DND-41 (cell line): ENCODE measurements at regions not wholly inside any gene's neighbourhood (a gene's known extent, or its start where the extent isn't known, plus 50 kb on each side); places are given as distances from the start of the nearest gene placed in this dataset.

Source experiments
- ATAC-seq: fragments of 200-7000 bp; cut with Tn5 transposase; 3 replicates; pipeline ENCODE4 v1.9.1; 2021; ENCODE audit warnings: low read depth; ENCODE audit not compliant: insufficient read depth
- DNase-seq: peaks from one replicate; pipeline ENCODE4 v3.0.0-alpha.2; 2020
- H2AFZ ChIP-seq: 2 replicates; pipeline ENCODE4 v1.6.0; 2012; ENCODE audit warnings: low read depth, low read length
- H3K27ac ChIP-seq: 2 replicates; pipeline ENCODE4 v1.5.1; 2012; ENCODE audit warnings: low read length, inconsistent platforms
- H3K27me3 ChIP-seq: fragments of 200-600 bp; sonication (generic); 2 replicates; pipeline ENCODE4 v1.6.0; 2012; ENCODE audit warnings: low read length, mild to moderate bottlenecking, inconsistent platforms; ENCODE audit not compliant: insufficient read depth, poor library complexity
- H3K36me3 ChIP-seq: 2 replicates; pipeline ENCODE4 v1.5.1; 2012; ENCODE audit warnings: low read length, inconsistent platforms; ENCODE audit not compliant: insufficient read depth
- H3K4me1 ChIP-seq: 2 replicates; pipeline ENCODE4 v1.5.1; 2012; ENCODE audit warnings: mild to moderate bottlenecking, low read length; ENCODE audit not compliant: insufficient read depth
- H3K4me2 ChIP-seq: 2 replicates; pipeline ENCODE4 v1.6.0; 2012; ENCODE audit warnings: mild to moderate bottlenecking, moderate library complexity, low read length, inconsistent platforms; ENCODE audit not compliant: insufficient read depth
- H3K4me3 ChIP-seq, 2 experiments: fragments of 200-600 bp in 1 of 2; shearing (Covaris generic) in 1 of 2; 2 replicates each; pipeline ENCODE4 v1.5.1; 2012 to 2016; ENCODE audit warnings: inconsistent platforms in 2 of 2, low read length in 2 of 2, mild to moderate bottlenecking in 2 of 2, low read depth in 1 of 2, moderate library complexity in 1 of 2
- H3K79me2 ChIP-seq: 2 replicates; pipeline ENCODE4 v1.6.0; 2012; ENCODE audit warnings: low read length, inconsistent platforms; ENCODE audit not compliant: insufficient read depth
- H3K9ac ChIP-seq: 2 replicates; pipeline ENCODE4 v1.6.0; 2012; ENCODE audit warnings: low read depth, mild to moderate bottlenecking, inconsistent platforms, low read length, moderate library complexity
- H3K9me3 ChIP-seq: 2 replicates; pipeline ENCODE4 v1.5.1; 2012; ENCODE audit warnings: low read length, moderate library complexity, mild to moderate bottlenecking, inconsistent platforms; ENCODE audit not compliant: insufficient read depth, severe bottlenecking
- H4K20me1 ChIP-seq: 2 replicates; pipeline ENCODE4 v1.6.0; 2012; ENCODE audit warnings: low read length; ENCODE audit not compliant: insufficient read depth
- CTCF ChIP-seq: IDR thresholded peaks from 2 replicates; pipeline ENCODE4 v1.5.1; 2012; ENCODE audit warnings: borderline replicate concordance, low read length, moderate library complexity, mild to moderate bottlenecking; ENCODE audit not compliant: poor library complexity, severe bottlenecking; ENCODE audit errors: extremely low read depth
- EZH2 ChIP-seq: IDR thresholded peaks from 3 replicates; pipeline ENCODE4 v1.6.1; 2012; ENCODE audit warnings: borderline replicate concordance, low read depth, mild to moderate bottlenecking, moderate library complexity, low read length, inconsistent platforms; ENCODE audit not compliant: severe bottlenecking

- no peaks in the 10 kb centered on the region for H3K9me3 ChIP-seq
- no peaks in the 10 kb centered on the region for H4K20me1 ChIP-seq
- H3K27me3 ChIP-seq, result no peaks in the 10 kb centered on the region
- H3K4me3 ChIP-seq, result no peak overlapping the region
- ATAC-seq (no peak), DNase-seq (no peak)
- H3K36me3 ChIP-seq, result no peaks in the 10 kb centered on the region
- H3K4me2 ChIP-seq, result no peak overlapping the region
- no peak overlapping the region for H3K27ac ChIP-seq
- no peak overlapping the region for H3K9ac ChIP-seq
- no peaks in the 10 kb centered on the region for H3K4me1 ChIP-seq
- H2AFZ ChIP-seq, result no peak overlapping the region
- TF ChIP-seq CTCF (no peak), EZH2 (no peak)
- H3K79me2 ChIP-seq, result no peaks in the 10 kb centered on the region
Observed at GRCh38 chr1:17986156-17986555, 121.4 kb upstream of the IGSF21 start.

GRCh38 chr1:17990401-17990800 lies 117.2 kb upstream of the IGSF21 start:
- no peak for ATAC-seq
- H3K4me2 ChIP-seq, result no peak overlapping the region
- TF ChIP-seq EZH2 (no peak), CTCF (no peak)

GRCh38 chr1:17991996-17992395 lies 115.6 kb upstream of the IGSF21 start:
- Histone ChIP-seq H4K20me1 (no peaks in the 10 kb centered on the region), H3K79me2 (no peaks in the 10 kb centered on the region), H3K27ac (no peak overlapping the region), H3K9ac (no peak overlapping the region), H3K27me3 (no peaks in the 10 kb centered on the region), H3K36me3 (no peaks in the 10 kb centered on the region), H3K4me1 (no peaks in the 10 kb centered on the region), H2AFZ (no peak overlapping the region), H3K4me2 (no peak overlapping the region), H3K9me3 (no peaks in the 10 kb centered on the region), H3K4me3 (no peak overlapping the region)
- no peak for TF ChIP-seq EZH2
- no peak for TF ChIP-seq CTCF
- ATAC-seq (no peak), DNase-seq (no peak)

More at GRCh38 chr1:17990401-17990800, 117.2 kb upstream of the IGSF21 start:
- Histone ChIP-seq H3K4me3 (no peak overlapping the region), H3K36me3 (no peaks in the 10 kb centered on the region), H3K9ac (no peak overlapping the region), H3K27me3 (no peaks in the 10 kb centered on the region), H3K27ac (no peak overlapping the region), H3K9me3 (no peaks in the 10 kb centered on the region), H3K4me1 (no peaks in the 10 kb centered on the region), H3K79me2 (no peaks in the 10 kb centered on the region), H2AFZ (no peak overlapping the region), H4K20me1 (no peaks in the 10 kb centered on the region)
- DNase-seq, result no peak

GRCh38 chr1:17992800-17993199 lies 114.8 kb upstream of the IGSF21 start:
- Histone ChIP-seq H3K9me3 (no peaks in the 10 kb centered on the region), H3K79me2 (no peaks in the 10 kb centered on the region), H3K4me3 (no peak overlapping the region), H2AFZ (no peak overlapping the region), H3K4me1 (no peaks in the 10 kb centered on the region), H4K20me1 (no peaks in the 10 kb centered on the region), H3K9ac (no peak overlapping the region), H3K27me3 (no peaks in the 10 kb centered on the region), H3K4me2 (no peak overlapping the region), H3K36me3 (no peaks in the 10 kb centered on the region), H3K27ac (no peak overlapping the region)
- no peak for ATAC-seq
- no peak for DNase-seq
- TF ChIP-seq CTCF (no peak), EZH2 (no peak)
